ENCODE measurements at regions not wholly inside any gene's neighbourhood (a gene's known extent, or its start where the extent isn't known, plus 50 kb on each side); places are given as distances from the start of the nearest gene placed in this dataset.

DNA sequence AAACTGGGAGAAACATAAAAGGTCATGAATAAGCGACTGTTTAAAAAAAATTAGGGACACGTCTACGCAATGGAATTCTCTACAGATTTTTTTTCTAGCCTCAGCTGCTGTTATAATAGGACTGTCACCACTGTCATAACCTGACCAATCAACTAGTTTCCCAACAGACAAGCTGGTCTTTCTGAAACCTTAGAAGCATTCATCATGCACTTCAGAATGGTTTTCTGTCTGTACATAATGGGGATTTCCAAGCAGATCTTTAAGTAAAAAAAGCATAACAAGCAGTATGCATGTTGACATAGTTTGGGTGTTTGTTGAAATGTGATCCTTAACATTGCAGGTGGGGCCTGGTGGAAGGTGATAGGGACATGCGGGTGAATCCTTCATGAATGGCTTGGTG is 58.3 kb upstream of the SEMA6A start (continued):
- TF ChIP-seq, protein P1, sequence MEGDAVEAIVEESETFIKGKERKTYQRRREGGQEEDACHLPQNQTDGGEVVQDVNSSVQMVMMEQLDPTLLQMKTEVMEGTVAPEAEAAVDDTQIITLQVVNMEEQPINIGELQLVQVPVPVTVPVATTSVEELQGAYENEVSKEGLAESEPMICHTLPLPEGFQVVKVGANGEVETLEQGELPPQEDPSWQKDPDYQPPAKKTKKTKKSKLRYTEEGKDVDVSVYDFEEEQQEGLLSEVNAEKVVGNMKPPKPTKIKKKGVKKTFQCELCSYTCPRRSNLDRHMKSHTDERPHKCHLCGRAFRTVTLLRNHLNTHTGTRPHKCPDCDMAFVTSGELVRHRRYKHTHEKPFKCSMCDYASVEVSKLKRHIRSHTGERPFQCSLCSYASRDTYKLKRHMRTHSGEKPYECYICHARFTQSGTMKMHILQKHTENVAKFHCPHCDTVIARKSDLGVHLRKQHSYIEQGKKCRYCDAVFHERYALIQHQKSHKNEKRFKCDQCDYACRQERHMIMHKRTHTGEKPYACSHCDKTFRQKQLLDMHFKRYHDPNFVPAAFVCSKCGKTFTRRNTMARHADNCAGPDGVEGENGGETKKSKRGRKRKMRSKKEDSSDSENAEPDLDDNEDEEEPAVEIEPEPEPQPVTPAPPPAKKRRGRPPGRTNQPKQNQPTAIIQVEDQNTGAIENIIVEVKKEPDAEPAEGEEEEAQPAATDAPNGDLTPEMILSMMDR (conservative IDR thresholded peaks at IDR 0.05; ENCODE audit: low read depth in 2 of 2), result no peak
- no peak for TF ChIP-seq STAT1 (IDR thresholded peaks at IDR 0.05; ENCODE audit: unreplicated experiment)
- TF ChIP-seq CREB1 (CRISPR knock-in tag; IDR thresholded peaks at IDR 0.05; ENCODE audit: low read depth), result no peak
- TF ChIP-seq, protein P2, sequence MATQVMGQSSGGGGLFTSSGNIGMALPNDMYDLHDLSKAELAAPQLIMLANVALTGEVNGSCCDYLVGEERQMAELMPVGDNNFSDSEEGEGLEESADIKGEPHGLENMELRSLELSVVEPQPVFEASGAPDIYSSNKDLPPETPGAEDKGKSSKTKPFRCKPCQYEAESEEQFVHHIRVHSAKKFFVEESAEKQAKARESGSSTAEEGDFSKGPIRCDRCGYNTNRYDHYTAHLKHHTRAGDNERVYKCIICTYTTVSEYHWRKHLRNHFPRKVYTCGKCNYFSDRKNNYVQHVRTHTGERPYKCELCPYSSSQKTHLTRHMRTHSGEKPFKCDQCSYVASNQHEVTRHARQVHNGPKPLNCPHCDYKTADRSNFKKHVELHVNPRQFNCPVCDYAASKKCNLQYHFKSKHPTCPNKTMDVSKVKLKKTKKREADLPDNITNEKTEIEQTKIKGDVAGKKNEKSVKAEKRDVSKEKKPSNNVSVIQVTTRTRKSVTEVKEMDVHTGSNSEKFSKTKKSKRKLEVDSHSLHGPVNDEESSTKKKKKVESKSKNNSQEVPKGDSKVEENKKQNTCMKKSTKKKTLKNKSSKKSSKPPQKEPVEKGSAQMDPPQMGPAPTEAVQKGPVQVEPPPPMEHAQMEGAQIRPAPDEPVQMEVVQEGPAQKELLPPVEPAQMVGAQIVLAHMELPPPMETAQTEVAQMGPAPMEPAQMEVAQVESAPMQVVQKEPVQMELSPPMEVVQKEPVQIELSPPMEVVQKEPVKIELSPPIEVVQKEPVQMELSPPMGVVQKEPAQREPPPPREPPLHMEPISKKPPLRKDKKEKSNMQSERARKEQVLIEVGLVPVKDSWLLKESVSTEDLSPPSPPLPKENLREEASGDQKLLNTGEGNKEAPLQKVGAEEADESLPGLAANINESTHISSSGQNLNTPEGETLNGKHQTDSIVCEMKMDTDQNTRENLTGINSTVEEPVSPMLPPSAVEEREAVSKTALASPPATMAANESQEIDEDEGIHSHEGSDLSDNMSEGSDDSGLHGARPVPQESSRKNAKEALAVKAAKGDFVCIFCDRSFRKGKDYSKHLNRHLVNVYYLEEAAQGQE (IDR thresholded peaks at IDR 0.05; ENCODE audit: unreplicated experiment), result no peak
- no peak for TF ChIP-seq EZH2phosphoT487 (IDR thresholded peaks at IDR 0.05; ENCODE audit: unreplicated experiment)
- TF ChIP-seq JUNB (IDR thresholded peaks at IDR 0.05; ENCODE audit: unreplicated experiment), result no peak
- no peak for TF ChIP-seq ZNF331 (CRISPR knock-in tag; IDR thresholded peaks at IDR 0.05; ENCODE audit: low read depth)
- no peak for TF ChIP-seq POLR2AphosphoS5 (IDR thresholded peaks at IDR 0.05; ENCODE audit: low read depth)

- Mint-ChIP-seq H3K4me3 (no peak overlapping the region), H3K36me3 (ENCODE audit: low read depth) (peaks cover 5% of the 10 kb centered on the region), H3K27ac (no peak overlapping the region), H3K4me1 (peaks cover 31% of the 10 kb centered on the region), H3K9me3 (peaks cover 12% of the 10 kb centered on the region), H3K27me3 (ENCODE audit: insufficient read depth, low read depth, poor library complexity) (peaks cover 5% of the 10 kb centered on the region)
- ATAC-seq (no peak), DNase-seq (ENCODE audit: low spot score) (no peak)
- H3K79me2 ChIP-seq (replicated peaks; ENCODE audit: insufficient read depth), result no peaks in the 10 kb centered on the region
- no peaks in the 10 kb centered on the region for H4K20me1 ChIP-seq (replicated peaks; ENCODE audit: insufficient read depth)
- H3K4me3 ChIP-seq, result no peak overlapping the region
- peaks cover 16% of the 10 kb centered on the region; the same call in 1 of the 2 replicates for H3K9me2 ChIP-seq (ENCODE audit: insufficient read depth)
- H3K4me2 ChIP-seq, result no peak overlapping the region
- no peaks in the 10 kb centered on the region for H3F3A ChIP-seq (replicated peaks; ENCODE audit: low read depth)
- peaks cover 6% of the 10 kb centered on the region; the same call in 1 of the 2 replicates for H3K36me3 ChIP-seq (ENCODE audit: insufficient read depth)
- peaks cover 25% of the 10 kb centered on the region for H3K4me1 ChIP-seq (ENCODE audit: insufficient read depth)
- H2AFZ ChIP-seq, result no peak overlapping the region
- no peaks in the 10 kb centered on the region for H3K27me3 ChIP-seq (ENCODE audit: insufficient read depth)
- H3K27ac ChIP-seq (ENCODE audit: low read depth), result no peak overlapping the region
- no peak for TF ChIP-seq EZH2 (IDR thresholded peaks at IDR 0.05; ENCODE audit: low read depth, unreplicated experiment)
- no peak for TF ChIP-seq NANOG (IDR thresholded peaks at IDR 0.05; ENCODE audit: borderline replicate concordance)
- TF ChIP-seq, protein P1 (conservative IDR thresholded peaks at IDR 0.05; ENCODE audit: low read depth in 2 of 2), result no peak
- TF ChIP-seq ZNF462 (CRISPR knock-in tag; IDR thresholded peaks at IDR 0.05), result no peak
Observed at GRCh38 chr5:116631147-116631546, 56.5 kb upstream of the SEMA6A start.

Data from GM23338 (cell line).